ENCODE measurements at regions not wholly inside any gene's neighbourhood (a gene's known extent, or its start where the extent isn't known, plus 50 kb on each side); places are given as distances from the start of the nearest gene placed in this dataset.
"Not testable (repeated sequence)": the region's sequence is repeated elsewhere in the genome, so short reads cannot be mapped to it uniquely, and the experiment has no call there.

- peak in 1 of 10 donors; percentile 48 for DNase-seq
These were observed 119.1 kb downstream of the LRATD1 start for GRCh38 chr2:14751581-14751980.

GRCh38 chr2:14752295-14752694, 119.8 kb downstream of the LRATD1 start:
- intact Hi-C loops (cut with DNase I): no loop called here
- DNase-seq: no peak

More at GRCh38 chr2:14751581-14751980, 119.1 kb downstream of the LRATD1 start:
- intact Hi-C loops (cut with DNase I): no loop called here

GRCh38 chr2:14756122-14756541, 123.6 kb downstream of the LRATD1 start:
- no peak for DNase-seq
- intact Hi-C loops (cut with DNase I): no loop called here

GRCh38 chr2:14756981-14757657, 124.6 kb downstream of the LRATD1 start:
- DNase-seq: peak in 3 of 10 donors; percentile 22 to 83 (median 83)
- intact Hi-C loops (cut with DNase I): no loop called here

- no peak for DNase-seq
- intact Hi-C loops (cut with DNase I): no loop called here
These were observed 126.6 kb downstream of the LRATD1 start for GRCh38 chr2:14759082-14759481.

- intact Hi-C loops (cut with DNase I): no loop called here
- DNase-seq: peak in 1 of 10 donors; percentile 53
These were observed 127.7 kb downstream of the LRATD1 start for GRCh38 chr2:14760169-14760568.

- intact Hi-C loops (cut with DNase I): no loop called here
- DNase-seq: no peak
These were observed 128.6 kb downstream of the LRATD1 start for GRCh38 chr2:14761118-14761517.

- intact Hi-C loops (cut with DNase I): no loop called here
- no peak for DNase-seq
These were observed 141.2 kb downstream of the LRATD1 start for GRCh38 chr2:14773696-14774095.

- intact Hi-C loops (cut with DNase I): no loop called here
- DNase-seq: no peak
These were observed 142.0 kb downstream of the LRATD1 start for GRCh38 chr2:14774436-14774968.

GRCh38 chr2:14776216-14776615, 143.7 kb downstream of the LRATD1 start:
- intact Hi-C loops (cut with DNase I): no loop called here
- DNase-seq: no peak

GRCh38 chr2:14778015-14778414, 145.5 kb downstream of the LRATD1 start:
- intact Hi-C loops (cut with DNase I): no loop called here
- DNase-seq: no peak

- DNase-seq: peak in 1 of 10 donors; percentile 30
- intact Hi-C loops (cut with DNase I): no loop called here
These were observed 146.7 kb downstream of the LRATD1 start for GRCh38 chr2:14779252-14779651.

- intact Hi-C loops (cut with DNase I): no loop called here
- no peak for DNase-seq
These were observed 148.6 kb downstream of the LRATD1 start for GRCh38 chr2:14781142-14781541.

- intact Hi-C loops (cut with DNase I); DNase-seq: not testable (repeated sequence)
These were observed 156.3 kb downstream of the LRATD1 start for GRCh38 chr2:14788814-14789213.

- intact Hi-C loops (cut with DNase I): no loop called here
These were observed 157.6 kb downstream of the LRATD1 start for GRCh38 chr2:14790041-14790640.

GRCh38 chr2:14803994-14804393, 171.5 kb downstream of the LRATD1 start:
- intact Hi-C loops (cut with DNase I): no loop called here
- DNase-seq: no peak

More at GRCh38 chr2:14790041-14790640, 157.6 kb downstream of the LRATD1 start:
- DNase-seq: no peak

GRCh38 chr2:14804902-14805301, 172.4 kb downstream of the LRATD1 start:
- no peak for DNase-seq
- intact Hi-C loops (cut with DNase I): no loop called here

- intact Hi-C loops (cut with DNase I): no loop called here
- no peak for DNase-seq
These were observed 174.1 kb downstream of the LRATD1 start for GRCh38 chr2:14806613-14807012.

GRCh38 chr2:14815201-14815600, 182.7 kb downstream of the LRATD1 start:
- no peak for DNase-seq

GRCh38 chr2:14816069-14817060, 183.8 kb downstream of the LRATD1 start:
- intact Hi-C loops (cut with DNase I): no loop called here
- DNase-seq: no peak

More at GRCh38 chr2:14815201-14815600, 182.7 kb downstream of the LRATD1 start:
- intact Hi-C loops (cut with DNase I): no loop called here

- DNase-seq: peak in 2 of 10 donors; percentile 64 to 73
- intact Hi-C loops (cut with DNase I): no loop called here
These were observed 185.3 kb downstream of the LRATD1 start for GRCh38 chr2:14817848-14818247.

Data from posterior cingulate gyrus (tissue), 11 donors.